ENCODE measurements at regions not wholly inside any gene's neighbourhood (a gene's known extent, or its start where the extent isn't known, plus 50 kb on each side); places are given as distances from the start of the nearest gene placed in this dataset.

DNA sequence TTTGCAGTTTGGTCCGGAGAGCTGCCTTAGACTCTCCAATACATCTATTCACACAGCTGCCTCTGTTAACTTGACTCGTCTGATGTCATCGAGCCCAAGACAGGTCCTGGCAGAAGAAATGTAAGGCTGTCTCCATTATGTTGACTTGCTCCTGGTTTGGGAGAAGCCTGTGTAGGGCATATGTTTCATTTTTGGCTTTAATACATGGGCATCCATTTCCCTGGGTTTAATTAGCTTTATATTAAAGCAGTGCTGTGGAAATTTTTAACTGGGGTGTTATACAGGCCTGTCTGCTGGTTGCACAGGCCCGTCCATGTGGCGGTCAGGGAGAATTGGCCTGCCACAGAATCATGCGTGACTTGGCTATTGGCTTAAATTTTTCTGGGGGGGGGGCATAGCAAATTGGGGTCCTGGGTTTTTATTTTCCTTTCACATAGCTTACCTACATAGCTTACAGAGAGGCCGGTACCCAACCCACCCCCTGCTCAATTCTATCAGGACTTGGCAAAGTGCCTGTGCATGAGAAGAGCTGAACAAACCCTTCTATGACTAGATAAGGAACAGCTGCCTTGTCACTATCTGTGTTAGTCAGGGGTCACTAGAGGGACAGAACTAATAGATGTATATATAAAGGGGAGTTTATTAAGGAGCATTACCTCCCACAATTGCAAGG is 123.5 kb upstream of the WDR1 start:
- TF ChIP-seq, protein P1, sequence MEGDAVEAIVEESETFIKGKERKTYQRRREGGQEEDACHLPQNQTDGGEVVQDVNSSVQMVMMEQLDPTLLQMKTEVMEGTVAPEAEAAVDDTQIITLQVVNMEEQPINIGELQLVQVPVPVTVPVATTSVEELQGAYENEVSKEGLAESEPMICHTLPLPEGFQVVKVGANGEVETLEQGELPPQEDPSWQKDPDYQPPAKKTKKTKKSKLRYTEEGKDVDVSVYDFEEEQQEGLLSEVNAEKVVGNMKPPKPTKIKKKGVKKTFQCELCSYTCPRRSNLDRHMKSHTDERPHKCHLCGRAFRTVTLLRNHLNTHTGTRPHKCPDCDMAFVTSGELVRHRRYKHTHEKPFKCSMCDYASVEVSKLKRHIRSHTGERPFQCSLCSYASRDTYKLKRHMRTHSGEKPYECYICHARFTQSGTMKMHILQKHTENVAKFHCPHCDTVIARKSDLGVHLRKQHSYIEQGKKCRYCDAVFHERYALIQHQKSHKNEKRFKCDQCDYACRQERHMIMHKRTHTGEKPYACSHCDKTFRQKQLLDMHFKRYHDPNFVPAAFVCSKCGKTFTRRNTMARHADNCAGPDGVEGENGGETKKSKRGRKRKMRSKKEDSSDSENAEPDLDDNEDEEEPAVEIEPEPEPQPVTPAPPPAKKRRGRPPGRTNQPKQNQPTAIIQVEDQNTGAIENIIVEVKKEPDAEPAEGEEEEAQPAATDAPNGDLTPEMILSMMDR (IDR thresholded peaks at IDR 0.05; ENCODE audit: insufficient read depth, low read depth, low read length): no peak
- DNase-seq (ENCODE audit: low read depth): no peak
- no peak overlapping the region for H3K4me3 ChIP-seq (ENCODE audit: low read depth, low read length)
- CTCF ChIA-PET: interaction anchor here (0.8 to 1.6 kb wide), 3 partner anchors 13 to 29 kb away, joined by 3 to 4 read pairs (median 4); no protein-coding TSS in a partner anchor
- H3K36me3 ChIP-seq (ENCODE audit: control insufficient read depth, insufficient read depth, low read length): no peaks in the 10 kb centered on the region
- peaks cover 2% of the 10 kb centered on the region; the same call in 1 of the 2 replicates for H3K27me3 ChIP-seq (ENCODE audit: control insufficient read depth, insufficient read depth, low read length)
- POLR2A ChIA-PET: no interaction called here

DNA sequence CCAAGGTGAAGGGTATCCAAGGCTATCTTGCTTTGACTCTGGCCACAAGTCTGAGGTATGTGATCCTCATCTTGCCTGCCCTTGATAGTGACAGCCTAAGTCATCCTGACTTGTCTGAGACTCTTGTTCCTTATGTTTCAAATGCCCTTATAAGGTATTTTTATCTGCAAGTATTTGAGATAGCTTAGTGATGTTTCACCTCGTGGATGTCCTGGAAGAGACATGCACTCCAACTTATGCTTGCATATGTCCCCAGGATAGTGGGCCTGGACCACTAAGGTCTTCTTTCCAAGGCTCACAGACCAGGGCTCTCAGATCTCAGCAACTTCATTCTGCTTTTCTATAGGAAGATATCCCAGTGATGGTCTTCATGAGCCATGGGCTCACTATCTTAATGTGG is 120.5 kb upstream of the WDR1 start:
- ChIA-PET POLR2A (no interaction called here), CTCF (interaction anchor here (0.6 to 1.2 kb wide), 2 partner anchors 27 to 65 kb away, joined by 3 read pairs; no protein-coding TSS in a partner anchor)
- Histone ChIP-seq H3K27me3 (ENCODE audit: control insufficient read depth, insufficient read depth, low read length) (peaks cover 2% of the 10 kb centered on the region; the same call in 1 of the 2 replicates), H3K36me3 (ENCODE audit: control insufficient read depth, insufficient read depth, low read length) (no peaks in the 10 kb centered on the region), H3K4me3 (ENCODE audit: low read depth, low read length) (no peak overlapping the region)
- DNase-seq (ENCODE audit: low read depth): no peak
- TF ChIP-seq, protein P1 (IDR thresholded peaks at IDR 0.05; ENCODE audit: insufficient read depth, low read depth, low read length): no peak

DNA sequence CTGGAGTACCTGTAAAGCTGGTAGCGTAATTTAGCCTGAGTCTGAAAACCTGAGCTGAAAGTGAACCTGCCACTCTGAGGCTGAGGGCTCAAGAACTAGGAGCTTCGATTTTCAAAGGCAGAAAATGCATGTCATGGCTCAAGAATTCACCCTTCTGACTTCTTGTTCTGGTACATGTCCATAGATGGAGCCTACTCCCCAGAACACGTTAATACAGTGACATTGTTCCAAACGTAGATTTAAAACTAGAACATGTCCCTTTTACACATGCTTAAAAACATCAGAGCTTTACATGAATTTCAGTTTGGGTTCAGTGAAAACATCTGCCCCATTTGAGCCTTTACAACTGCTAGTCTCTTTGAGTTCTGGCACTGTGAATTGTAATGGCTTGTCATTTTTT is 115.5 kb upstream of the WDR1 start:
- Histone ChIP-seq H3K36me3 (ENCODE audit: control insufficient read depth, insufficient read depth, low read length) (no peaks in the 10 kb centered on the region), H3K4me3 (ENCODE audit: low read depth, low read length) (no peak overlapping the region), H3K27me3 (ENCODE audit: control insufficient read depth, insufficient read depth, low read length) (no peaks in the 10 kb centered on the region)
- DNase-seq (ENCODE audit: low read depth): no peak
- TF ChIP-seq, protein P1 (IDR thresholded peaks at IDR 0.05; ENCODE audit: insufficient read depth, low read depth, low read length): no peak
- ChIA-PET CTCF (no interaction called here), POLR2A (no interaction called here)

DNA sequence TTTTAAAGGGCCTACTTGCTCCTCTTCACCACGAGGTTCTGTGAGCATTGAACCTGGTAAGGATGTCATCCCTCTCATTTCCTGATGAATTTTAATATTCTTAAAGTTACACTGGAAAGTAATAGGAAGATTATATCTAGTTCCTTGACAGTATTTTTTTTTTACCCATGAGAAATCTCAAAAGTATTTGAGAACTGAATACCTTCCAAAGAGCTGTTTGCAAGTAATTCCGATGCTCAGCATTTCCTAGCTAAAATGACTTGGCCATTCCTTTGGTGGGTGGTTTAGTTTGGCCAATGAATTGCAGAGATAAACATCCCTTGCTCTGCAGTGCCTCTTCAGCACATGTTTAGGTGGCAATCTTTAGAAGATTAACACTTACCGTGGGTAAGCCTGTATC is 110.2 kb upstream of the WDR1 start:
- POLR2A ChIA-PET: interaction anchor here (0.7 kb wide), 2 partner anchors 14 to 524 kb away, joined by 3 to 4 read pairs; no protein-coding TSS in a partner anchor
- Histone ChIP-seq H3K36me3 (ENCODE audit: control insufficient read depth, insufficient read depth, low read length) (no peaks in the 10 kb centered on the region), H3K4me3 (ENCODE audit: low read depth, low read length) (no peak overlapping the region), H3K27me3 (ENCODE audit: control insufficient read depth, insufficient read depth, low read length) (no peaks in the 10 kb centered on the region)
- CTCF ChIA-PET: interaction anchor here (0.6 kb wide), 1 partner anchor 71 kb away, joined by 3 read pairs; no protein-coding TSS in a partner anchor
- DNase-seq (ENCODE audit: low read depth): peak; percentile 30
- TF ChIP-seq, protein P1 (IDR thresholded peaks at IDR 0.05; ENCODE audit: insufficient read depth, low read depth, low read length): no peak

GRCh38 chr4:10225096-10225495 is 108.5 kb upstream of the WDR1 start:
- TF ChIP-seq, protein P1 (IDR thresholded peaks at IDR 0.05; ENCODE audit: insufficient read depth, low read depth, low read length): no peak
- ChIA-PET CTCF (interaction anchor here (0.8 kb wide), 1 partner anchor 9 kb away, joined by 3 read pairs; no protein-coding TSS in a partner anchor), POLR2A (no interaction called here)
- DNase-seq (ENCODE audit: low read depth): no peak
- Histone ChIP-seq H3K36me3 (ENCODE audit: control insufficient read depth, insufficient read depth, low read length) (no peaks in the 10 kb centered on the region), H3K27me3 (ENCODE audit: control insufficient read depth, insufficient read depth, low read length) (no peaks in the 10 kb centered on the region), H3K4me3 (ENCODE audit: low read depth, low read length) (no peak overlapping the region)
